HG02623 (cell line): ENCODE measurements at regions not wholly inside any gene's neighbourhood (a gene's known extent, or its start where the extent isn't known, plus 50 kb on each side); places are given as distances from the start of the nearest gene placed in this dataset.
"Not testable (repeated sequence)": the region's sequence is repeated elsewhere in the genome, so short reads cannot be mapped to it uniquely, and the experiment has no call there.

Experiments used
- ATAC-seq: cut with Tn5 transposase; IDR thresholded peaks from one replicate; pipeline ENCODE4 v1.9.1; 2021; ENCODE audit warnings: moderate library complexity; ENCODE audit not compliant: unreplicated experiment

DNA sequence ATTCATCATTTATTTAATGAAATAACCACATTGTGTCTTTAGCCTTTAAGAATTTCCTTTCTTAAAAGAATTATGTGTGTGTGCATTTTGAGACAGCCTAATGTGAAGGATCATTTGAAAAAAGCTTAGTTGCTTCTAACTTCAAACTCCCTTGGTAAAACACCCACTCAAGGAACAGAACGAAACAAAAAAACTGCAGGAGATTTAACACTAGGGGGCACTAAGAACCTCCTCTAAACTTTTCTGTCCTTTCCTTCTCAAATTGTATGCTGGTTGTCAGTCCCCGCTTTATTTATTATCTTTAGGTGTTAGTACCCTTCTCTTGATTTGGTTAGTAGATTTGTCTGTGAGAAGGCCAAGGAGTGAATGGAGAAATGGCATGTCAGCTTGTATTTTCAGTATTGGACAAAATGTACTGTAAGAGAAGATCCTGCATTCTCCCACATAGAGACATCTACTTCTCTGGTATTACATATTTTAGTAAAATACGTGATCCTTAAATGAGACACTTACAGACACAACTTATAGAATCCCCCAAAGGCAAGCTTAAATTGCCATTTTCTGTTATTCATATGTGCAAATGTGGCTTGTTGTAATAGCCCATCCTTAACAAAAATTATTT is 229.7 kb downstream of the MRPS30 start:
- peak; percentile 79 for ATAC-seq

DNA sequence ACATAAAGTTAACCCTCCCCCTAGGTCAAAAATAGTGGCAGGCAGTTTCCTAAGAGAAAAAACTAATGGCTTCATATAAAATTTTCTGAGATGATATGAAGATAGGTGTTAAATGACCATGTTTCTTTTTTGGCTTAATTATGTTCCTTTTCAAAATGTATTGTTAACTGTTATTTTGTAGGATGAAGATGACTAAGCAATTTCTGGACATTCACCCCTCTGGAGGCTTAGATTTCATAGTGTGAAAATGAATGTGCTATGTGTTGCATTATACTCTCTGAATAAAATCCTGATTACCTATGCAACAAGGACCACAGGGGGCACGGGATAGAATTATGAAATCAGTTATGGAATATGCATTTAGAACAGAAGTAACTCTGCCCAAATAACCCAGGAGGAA is 233.5 kb downstream of the MRPS30 start:
- no peak for ATAC-seq

DNA sequence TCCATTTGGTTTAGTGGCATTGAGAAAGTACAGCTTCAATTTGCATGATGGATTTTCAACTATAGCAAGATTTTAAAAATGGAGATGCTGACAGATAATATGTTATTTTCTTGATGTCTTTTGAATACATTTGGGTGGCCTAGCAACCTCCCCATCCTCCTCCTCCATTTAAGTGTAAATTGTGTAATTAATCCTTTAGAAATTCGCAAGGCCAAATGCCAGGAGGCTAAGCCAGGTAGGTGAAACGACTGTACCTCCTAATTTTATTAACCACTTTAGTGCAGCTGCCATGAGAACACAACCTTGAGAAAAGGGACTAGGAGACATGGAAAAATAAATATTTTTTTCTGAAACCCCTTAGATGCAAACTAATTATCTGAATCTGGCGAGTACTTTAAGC is 248.8 kb downstream of the MRPS30 start:
- ATAC-seq = no peak

DNA sequence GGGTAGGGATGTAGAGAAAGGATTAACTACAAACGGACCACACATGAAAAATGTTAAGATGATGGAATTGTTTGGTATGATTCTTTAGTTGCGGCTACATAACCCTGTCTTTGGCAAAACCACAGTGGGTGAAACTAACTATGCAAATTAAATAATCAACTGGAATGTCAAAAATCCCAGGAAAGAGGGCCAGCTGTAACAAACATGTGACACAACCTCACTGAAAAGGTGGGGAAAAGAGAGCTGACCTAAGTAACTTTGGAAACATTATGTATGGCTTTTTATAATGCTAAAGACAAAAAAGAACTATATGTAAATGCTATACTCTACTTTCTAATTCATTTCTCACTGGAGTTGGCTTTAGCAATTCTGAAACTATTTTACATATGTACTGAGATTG is 252.0 kb downstream of the MRPS30 start:
- no peak for ATAC-seq

DNA sequence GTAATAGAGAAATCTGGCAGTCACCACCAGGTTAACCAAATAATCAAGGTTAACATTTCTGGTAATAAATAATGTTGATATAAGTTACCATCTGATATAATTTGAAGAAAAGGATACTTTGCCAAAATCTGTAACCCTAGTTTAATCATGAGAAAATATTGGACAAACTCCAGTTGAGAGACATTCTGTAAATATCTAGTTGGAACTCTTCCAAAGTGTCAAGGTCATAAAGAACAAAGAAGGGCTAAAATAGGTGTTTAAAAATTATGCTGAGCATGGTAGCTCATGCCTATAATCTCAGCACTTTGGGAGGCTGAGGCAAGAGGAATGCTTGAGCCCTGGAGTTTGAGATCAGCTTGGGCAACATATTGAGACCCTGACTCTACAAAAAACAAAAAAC is 253.3 kb downstream of the MRPS30 start:
- ATAC-seq = no peak

DNA sequence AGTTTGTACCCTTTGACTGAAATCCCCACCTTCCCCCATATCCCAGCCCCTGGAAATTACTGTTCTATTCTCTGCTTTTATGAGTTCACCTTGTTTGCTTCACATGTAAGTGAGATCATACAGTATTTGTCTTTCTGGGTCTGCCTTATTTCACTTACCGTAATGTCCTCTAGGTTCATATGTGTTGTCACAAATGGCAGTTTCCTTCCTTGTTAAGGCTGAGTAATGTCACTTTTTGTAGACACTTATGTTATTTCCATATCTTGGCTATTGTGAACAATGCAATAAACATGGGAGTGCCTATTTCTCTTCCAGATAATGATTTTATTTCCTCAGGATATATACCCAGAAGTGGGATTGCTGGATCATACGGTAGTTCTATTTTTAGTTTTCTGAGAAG is 272.3 kb downstream of the MRPS30 start:
- no peak for ATAC-seq

DNA sequence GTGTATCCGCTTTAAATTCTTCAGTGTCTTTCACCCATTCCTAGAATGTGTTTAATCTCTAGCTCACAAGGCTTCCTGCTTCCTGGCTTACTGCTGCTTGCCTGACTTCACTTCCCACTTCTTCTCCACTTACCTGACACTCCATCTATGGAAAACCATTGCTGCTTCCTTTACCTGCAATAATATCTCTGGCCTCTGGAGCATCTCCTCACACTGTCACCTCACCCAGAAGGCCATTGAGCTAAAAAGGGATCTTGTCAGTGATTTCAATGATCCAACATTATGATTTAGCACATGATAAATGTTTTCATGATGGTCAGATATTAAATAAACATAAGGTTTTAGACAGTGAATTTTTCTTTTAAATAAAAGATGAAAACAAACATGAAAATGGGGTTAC is 281.1 kb downstream of the MRPS30 start:
- ATAC-seq = no peak

DNA sequence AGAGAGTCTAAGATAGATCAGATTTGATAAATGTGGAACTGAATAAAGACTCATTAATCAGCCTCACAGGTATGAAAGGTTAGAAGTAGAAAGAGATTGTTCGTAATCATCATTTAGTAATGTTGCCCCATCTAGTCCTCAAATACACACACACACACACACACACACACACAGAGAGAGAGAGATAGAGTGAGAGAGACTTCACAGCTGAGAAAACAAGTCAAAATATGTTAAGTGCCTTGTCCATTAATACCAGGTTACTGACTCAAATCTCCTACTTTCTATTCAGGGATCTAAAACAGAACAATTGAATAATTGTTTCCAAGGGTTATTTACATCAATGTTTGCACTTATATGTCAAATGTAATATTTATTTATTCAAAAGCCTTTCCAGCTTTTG is 284.6 kb downstream of the MRPS30 start:
- no peak for ATAC-seq

DNA sequence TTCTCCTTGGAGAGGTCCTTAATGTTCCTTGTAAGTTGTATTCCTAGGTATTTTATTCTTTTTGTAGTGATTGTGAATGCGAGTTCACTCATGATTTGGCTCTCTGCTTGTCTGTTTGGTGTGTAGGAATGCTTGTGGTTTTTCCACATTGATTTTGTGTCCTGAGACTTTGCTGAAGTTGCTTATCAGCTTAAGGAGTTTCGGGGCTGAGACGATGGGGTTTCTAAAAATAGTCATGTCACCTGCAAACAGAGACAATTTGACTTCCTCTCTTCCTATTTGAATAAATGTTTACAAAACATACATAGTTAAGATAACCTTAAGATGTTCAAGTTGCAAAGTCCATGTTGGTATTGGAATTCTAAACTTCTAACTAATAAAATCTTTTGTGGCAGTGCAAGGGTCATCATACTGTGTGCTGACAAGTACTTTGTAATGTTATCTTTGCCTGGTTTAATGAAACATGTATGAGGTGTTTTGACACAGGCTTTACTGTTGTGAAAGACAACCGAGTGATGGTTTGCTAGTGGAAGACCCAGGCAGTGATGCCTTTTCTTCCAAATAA is 286.2 kb downstream of the MRPS30 start:
- no peak for ATAC-seq

DNA sequence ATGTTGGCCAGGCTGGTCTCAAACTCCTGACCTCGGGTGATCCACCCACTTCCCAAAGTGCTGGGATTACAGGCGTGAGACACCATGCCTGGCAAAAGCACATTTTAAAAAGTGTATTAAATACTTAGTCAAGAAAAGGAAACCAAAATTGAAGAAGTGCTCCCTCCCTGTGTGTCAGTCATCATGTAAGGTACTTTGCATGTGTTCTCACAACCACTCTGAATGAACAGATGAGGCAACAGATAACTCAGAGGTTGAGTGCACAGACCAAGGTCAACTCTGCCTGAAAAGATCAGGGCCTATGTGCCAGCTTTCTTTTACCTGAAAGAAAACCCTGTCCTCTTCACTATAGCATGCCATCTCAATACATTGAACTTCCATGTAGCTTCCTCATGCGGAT is 289.7 kb downstream of the MRPS30 start:
- ATAC-seq = peak; percentile 73

DNA sequence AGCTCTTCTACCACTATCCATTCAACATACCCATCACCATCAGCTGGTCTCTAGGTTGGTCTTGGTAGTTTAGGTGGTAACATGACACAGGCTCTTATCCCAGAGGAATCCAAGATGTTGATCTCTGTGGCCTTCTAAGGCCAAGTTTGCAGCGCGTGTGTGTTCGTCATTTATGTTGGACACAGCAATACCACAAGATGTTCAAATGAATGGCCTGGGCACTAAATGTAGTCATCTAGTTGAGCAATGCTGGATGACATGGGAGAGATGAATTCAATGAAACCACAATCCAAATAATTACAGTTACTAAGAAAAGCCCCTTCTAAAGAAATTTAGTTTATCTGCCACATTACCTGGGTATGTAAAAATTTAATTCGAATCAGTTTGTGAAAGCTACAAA is 292.4 kb downstream of the MRPS30 start:
- ATAC-seq = no peak

DNA sequence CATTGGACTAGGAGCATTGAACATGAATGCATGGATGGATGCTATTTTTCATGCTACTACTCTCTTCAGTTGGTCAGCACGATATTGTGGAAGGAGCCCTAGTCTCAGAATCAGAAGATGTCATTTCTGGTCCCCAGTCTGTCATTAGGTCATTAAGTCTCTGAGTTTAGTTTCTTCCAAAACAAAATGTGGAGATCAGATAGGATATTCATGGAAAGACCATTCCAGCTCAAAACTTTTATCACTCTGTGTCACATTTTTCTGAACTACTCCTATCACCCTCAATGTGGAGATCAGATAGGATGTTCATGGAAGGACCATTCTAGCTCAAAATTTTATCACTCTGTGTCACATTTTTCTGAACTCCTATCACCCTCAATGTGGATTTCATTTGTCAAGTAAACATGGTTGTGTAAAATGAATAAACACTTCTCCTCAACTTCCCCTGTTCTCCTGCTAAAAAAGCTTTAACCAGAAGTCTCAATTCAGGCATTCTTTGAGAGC is 296.8 kb downstream of the MRPS30 start:
- ATAC-seq = no peak

DNA sequence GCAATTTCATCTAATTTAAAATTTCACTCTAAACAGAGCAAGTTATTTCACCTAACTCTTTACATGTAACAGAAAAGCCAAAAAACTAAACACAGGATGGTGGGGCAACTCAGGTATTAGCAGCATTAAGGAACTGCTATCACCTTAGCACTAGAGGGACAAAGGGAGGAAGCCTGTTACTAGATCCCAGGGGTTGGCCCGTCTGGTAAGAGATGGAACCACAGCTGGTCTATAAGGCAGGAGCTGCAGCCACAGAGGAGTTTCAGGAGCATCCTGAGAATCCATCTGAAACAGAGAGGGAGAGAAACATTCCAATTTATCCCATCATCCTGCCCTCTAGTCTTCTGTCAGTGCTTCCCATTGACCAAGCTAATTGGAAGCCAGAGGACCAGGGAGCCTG is 300.3 kb downstream of the MRPS30 start:
- ATAC-seq = no peak

DNA sequence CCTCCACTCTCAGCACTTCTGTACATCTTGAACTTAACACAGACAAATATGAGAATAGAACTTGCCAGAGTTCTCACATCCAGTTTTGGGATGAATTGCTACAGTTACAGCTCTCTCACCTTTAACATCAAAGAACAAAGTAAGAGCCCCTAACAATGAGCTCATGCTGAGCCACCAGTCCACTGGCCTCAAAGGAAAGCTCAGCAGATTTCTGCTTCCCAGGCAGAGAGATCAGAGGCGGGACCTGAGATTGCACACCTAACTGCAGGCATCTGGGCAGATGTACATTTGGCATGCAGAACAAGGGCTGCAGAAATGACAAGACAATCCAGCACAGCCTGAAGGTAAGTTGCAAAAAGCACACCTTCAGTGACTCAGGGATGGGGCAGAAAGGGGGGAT is 300.9 kb downstream of the MRPS30 start:
- ATAC-seq = no peak

DNA sequence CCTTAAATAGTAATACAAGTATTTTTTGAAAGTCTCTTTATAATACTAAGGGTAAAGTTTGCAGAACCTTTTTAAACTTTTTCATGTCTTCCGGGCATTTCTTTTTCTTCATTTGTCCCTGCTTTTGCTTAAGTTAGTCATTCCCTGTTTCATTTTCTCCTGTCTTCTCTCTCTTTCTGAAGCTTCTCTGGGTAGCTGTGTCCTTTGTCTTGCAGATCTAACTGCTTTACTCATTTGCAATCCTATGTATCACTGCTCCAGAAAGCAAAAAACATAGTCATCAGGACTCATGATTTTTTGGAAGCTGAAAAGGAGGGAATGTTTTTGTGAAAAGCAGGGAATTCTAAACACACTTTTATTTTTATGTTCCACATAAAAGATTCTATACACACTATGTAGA is 301.7 kb downstream of the MRPS30 start:
- ATAC-seq = no peak

DNA sequence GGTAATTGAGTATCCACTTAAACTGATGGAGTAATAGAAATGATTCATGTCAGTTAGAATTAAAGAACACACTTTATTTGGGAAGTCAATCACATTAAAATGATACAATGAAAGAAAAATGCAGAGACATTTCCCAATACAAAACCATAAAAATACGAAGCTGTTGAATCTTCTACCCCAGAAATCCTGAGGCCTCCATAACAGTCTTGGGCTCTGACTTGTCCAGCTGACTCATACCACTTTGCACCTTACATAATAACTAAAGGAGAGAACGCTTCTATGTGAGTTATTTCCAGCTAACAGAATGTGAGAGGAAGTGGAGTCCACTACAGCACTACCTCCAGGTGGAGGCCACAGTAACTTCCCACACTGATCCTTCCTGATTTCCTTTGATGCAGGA is 305.0 kb downstream of the MRPS30 start:
- ATAC-seq = no peak

DNA sequence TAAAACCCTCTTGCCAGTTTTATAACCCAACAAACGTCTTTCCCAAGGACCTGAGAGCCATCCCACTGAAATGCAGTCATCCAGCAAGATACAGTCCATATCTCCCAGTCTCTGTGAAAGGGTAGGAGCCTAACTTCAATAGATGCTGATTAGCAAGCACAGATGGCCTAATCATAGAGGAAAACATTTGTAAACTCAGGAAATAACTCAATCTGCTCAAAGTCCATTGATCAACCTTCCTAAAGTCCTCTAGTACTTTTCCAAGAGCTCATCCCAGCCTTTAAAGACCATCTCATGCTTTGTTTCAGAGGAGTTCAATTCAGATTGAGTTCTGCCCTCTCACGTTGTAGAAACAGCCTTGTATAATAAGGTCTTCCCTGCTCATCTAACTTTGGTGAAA is 324.2 kb downstream of the MRPS30 start:
- no peak for ATAC-seq

DNA sequence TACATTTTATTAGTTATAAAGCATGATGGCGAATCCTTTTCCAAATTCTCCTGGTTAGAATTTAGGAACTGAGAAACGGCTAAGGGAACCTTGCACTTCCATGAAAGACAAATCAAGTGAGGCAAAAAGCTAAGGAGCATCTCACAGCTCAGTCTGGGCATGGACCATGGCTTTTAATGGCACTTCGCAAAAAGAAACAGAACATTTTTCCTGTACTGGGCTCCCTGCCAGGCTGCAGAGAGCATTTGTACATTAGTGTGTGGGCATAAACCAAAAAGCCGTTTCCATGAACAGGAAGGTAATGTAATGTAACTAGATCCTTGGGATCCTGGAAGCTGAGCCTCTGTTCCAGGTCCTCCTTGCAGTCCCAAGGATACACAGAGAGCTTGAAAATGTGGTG is 354.2 kb downstream of the MRPS30 start:
- ATAC-seq = no peak

DNA sequence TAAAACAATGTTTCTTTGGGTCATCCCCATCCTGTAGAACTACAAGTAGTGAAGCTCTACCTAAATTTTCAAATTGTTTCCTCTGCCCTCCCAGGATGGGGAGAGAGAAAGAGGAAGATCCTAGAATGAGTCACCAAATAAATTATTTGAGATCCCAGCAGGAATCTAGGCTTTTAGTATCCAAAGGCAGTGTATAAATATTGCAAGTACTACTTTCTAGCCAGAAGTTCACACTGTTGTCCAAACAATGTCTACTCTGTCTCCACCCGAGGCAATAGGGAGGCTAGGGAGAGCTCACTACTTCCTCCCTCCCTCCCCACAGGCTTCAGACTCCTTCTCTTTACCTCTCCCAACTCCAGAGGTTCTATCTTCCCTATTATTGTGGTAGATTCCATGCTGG is 362.8 kb downstream of the MRPS30 start:
- no peak for ATAC-seq

DNA sequence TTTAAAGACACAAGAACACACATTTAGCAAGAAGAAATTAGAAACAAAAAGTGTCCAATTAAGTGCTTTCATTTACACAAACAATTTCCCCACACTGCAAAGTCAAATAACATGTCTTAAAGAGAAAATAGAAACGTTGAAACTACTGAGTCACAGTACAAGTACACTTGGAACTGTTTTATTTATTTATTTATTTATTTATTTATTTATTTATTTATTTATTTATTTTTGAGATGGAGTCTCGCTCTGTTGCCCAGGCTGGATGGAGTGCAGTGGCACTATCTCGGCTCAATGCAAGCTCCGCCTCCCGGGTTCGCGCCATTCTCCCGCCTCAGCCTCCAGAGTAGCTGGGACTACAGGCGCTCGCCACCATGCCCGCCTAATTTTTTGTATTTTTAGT is 363.9 kb downstream of the MRPS30 start:
- ATAC-seq = not testable (repeated sequence)

DNA sequence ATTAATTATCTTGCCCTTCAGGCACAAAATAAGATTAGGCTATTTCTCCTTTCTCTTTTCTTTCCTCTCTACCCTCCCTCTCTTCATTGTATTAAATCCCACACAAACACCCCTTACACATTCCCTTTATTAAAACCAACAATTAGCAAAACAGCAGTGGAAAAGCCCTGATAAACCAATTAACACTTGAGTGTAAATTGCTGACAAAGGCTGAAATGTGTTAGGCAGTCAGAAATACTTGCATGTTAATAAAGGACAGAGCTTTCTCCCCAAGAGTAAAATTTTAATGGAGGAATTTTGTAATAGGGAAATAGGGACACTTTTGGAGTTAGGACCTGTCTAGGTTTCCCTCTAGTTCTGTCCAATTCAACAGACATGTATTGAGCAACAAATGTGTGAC is 370.9 kb downstream of the MRPS30 start:
- no peak for ATAC-seq

DNA sequence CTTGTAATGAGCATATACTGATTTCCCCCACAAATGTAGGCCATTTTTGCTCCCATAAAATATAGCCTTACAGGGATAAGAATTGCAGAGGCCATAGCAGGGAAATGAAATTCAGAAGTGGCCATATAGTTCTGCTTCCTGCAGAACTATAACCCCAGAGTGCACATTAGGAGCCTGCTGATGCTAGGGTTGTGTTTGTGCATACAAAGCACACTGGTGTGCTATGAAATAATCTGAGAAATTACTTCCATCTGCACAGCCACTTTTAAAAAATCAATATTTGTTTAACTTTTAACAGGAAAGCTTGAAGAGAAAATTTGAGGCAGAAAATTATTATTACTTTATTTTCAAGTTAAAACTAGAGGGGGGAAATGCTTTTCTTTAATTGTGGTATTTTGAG is 380.3 kb downstream of the MRPS30 start:
- ATAC-seq = no peak

DNA sequence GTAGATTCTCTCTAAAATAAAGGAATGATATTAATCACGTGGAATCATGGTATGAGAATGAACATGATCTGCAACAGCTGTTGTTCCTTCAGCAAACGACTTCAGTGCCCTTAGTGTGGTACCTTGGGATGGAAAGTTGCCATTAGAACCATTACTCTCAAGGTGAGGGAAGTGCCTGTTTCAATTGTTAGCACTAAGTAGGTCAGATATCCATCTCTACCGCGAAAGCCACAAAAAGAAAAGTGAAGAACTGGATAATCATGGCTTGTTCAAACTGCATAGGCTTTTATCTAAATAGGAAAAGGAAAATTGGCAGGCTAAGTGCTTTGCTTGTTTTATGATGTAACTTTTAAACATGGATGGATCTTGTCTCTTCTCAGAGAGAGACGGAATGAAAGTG is 380.7 kb downstream of the MRPS30 start:
- ATAC-seq = no peak
